ENCODE measurements at regions not wholly inside any gene's neighbourhood (a gene's known extent, or its start where the extent isn't known, plus 50 kb on each side); places are given as distances from the start of the nearest gene placed in this dataset.

- TF ChIP-seq PATZ1 (CRISPR knock-in tag; IDR thresholded peaks at IDR 0.05) (no peak), GTF2F1 (IDR thresholded peaks at IDR 0.05; ENCODE audit: low read length) (no peak), SRSF1 (optimal IDR thresholded peaks at IDR 0.05; ENCODE audit: low read depth, low read length) (no peak), ZNF430 (CRISPR knock-in tag; IDR thresholded peaks at IDR 0.05) (no peak), CTCF (CRISPR knock-in tag; IDR thresholded peaks at IDR 0.05) (no peak), FOXP4 (CRISPR knock-in tag; IDR thresholded peaks at IDR 0.05) (no peak), ZNF614 (CRISPR knock-in tag; IDR thresholded peaks at IDR 0.05; ENCODE audit: borderline replicate concordance) (no peak), EHMT2 (IDR thresholded peaks at IDR 0.05; ENCODE audit: borderline replicate concordance, low read depth, low read length) (no peak), ZBTB40 (IDR thresholded peaks at IDR 0.05) (no peak), ZBTB40 (CRISPR knock-in tag; IDR thresholded peaks at IDR 0.05) (no peak), KLF13 (CRISPR knock-in tag; IDR thresholded peaks at IDR 0.05) (no peak), USF2 (IDR thresholded peaks at IDR 0.05; ENCODE audit: low read depth, low read length) (no peak), USF2 (CRISPR knock-in tag; IDR thresholded peaks at IDR 0.05; ENCODE audit: borderline replicate concordance) (no peak), ZNF263 (CRISPR knock-in tag; IDR thresholded peaks at IDR 0.05) (no peak), EP300 (IDR thresholded peaks at IDR 0.05; ENCODE audit: low read depth in 2 of 2, low read length in 2 of 2) (no peak), EP300 (CRISPR knock-in tag; IDR thresholded peaks at IDR 0.05; ENCODE audit: borderline replicate concordance) (no peak), TP53 (CRISPR knock-in tag; conservative IDR thresholded peaks at IDR 0.05) (no peak)
Observed at GRCh38 chr12:24707334-24707733, 241.6 kb downstream of the BCAT1 start.

All from HepG2 (cell line).